T follicular helper cell (primary cell): ENCODE measurements at regions not wholly inside any gene's neighbourhood (a gene's known extent, or its start where the extent isn't known, plus 50 kb on each side); places are given as distances from the start of the nearest gene placed in this dataset.

Source experiments
- DNase-seq: peaks from one replicate; pipeline ENCODE4 v3.0.0-alpha.2; 2020; ENCODE audit warnings: low read depth

DNA sequence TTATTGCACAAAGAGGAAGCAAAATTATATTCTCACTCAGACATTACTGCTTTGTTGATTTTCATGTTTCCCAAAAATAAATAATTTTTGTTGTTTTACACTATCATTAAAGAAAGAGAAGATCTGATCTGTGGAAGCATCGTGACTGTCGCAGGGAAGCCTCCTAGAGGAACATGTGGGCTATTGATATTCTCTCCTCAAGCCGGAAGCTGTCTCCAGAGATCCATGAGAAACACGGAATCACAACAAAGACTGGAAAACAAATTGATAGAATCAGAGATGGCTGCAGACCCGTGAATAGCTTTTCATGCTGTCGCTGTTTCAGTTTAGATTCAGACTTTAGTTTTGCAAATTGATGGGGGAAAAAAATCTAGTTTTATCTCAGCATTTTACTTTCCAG lies 235.2 kb upstream of the TMPO start:
- DNase-seq = no peak

DNA sequence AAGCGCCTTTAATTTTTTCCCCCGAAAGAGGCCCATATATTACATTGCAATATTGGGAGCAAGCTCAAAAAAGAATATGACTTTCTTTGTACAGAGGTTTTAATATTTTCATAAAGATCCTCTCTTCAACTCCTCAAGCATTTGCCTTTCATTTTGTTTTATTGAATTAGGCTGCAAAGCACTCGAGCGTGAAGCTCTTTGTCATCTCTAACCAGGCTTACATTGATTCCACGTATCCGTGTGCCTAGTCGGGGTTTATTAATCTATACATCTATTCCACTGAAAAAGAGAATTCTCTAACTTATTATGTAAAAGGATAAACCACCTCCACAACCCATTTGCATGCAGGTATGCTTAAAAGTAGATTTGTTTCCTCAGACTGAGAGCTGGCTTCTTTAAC lies 234.8 kb upstream of the TMPO start:
- DNase-seq = no peak

DNA sequence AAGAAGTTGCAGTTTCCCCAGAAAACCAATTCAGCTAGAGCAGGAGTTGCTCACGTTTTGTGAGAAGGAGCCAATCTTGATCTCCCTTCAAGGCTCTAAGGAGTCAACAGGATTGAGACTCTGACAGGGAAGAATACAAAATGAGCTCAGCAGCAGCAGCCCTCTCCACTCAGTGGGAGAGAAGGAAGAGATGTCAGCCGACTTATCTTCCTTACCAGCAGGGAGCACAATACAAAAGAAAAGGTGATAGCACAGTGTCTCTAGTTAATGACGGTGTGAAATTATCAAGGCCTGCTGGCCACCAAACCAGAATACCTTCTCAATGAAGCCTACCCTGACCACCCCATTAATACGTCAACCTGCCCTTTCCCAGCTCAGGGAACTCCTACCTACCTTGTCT lies 223.6 kb upstream of the TMPO start:
- no peak for DNase-seq

DNA sequence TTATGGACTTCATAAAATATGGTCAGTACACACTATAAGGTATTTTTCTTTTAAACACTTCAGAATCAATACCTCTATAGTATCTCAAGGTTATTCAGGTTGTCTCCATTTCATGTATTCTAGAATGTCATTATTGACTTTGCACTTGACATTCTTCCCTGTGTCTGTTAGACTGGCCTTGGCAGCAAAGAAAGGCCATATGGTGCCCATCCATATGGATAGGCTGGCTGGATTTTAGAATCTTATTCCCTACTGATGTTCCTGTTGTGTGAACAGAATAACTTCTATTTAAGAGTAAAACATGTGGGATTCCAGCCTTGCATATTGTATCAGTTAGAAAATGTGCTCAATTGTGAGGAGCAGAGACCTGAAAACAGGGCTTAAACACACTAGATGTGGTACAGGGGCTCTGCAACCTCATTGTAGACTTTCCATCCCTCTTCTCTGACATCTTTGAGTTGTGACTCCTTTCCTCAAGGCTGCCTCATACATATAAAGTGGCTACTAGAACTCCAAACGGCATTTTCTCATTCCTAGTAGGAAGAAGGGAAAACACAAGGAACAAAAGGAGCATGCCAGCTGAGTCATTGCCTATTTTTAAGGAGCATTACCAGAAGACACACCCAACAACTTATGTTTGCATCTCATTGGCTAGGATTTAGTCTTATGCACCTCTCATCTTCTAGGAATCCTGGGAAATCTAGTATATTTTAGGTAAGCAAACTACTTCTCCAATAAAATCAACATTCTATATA lies 221.2 kb upstream of the TMPO start:
- DNase-seq = no peak

DNA sequence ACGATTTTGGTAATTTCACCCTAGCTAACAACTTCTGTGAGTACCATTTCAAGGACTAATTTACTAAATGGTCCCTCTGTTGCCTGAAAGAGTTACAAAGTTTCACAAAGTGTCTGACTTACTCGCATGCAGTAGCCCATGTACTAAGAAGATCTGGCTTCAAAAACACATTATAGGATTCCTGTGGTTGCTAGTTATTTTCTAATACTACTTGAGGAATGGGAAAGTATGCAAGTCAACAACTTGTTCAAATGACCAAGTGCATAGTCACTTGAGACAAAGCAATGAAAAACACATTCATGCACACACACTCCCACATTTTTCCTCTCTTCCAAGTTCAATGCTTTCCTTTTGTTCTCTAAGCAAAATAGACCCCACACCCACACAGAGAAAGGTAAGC lies 219.7 kb upstream of the TMPO start:
- no peak for DNase-seq

DNA sequence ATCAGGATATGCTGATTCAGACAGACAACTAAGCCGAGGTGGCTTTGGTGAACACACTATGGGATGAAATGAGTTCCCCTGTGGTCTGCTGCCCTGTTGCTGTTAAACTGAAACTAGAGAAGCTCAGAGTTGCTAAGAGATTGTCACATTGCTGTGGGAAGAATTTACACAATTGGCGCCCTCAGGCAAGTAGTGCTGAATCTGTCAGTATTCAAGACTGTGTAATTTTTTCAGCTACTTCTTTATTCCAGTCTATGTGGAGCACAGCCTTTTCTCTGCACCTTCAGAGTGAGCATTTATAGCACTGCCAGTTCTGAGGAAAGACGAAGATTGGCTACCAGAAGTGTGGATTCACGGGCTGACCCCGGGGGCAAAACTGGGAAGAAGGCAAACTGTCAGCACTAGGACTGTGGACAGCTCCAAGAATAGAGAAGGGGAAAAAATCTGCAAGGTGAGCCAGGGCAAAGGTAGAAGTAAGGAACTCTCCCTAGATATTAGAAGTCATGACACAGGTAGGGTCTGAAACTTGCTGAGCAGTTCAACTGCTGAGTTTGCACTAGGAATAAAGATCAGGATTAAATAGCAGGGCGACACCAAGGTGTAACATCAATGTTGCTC lies 218.8 kb upstream of the TMPO start:
- DNase-seq = no peak

DNA sequence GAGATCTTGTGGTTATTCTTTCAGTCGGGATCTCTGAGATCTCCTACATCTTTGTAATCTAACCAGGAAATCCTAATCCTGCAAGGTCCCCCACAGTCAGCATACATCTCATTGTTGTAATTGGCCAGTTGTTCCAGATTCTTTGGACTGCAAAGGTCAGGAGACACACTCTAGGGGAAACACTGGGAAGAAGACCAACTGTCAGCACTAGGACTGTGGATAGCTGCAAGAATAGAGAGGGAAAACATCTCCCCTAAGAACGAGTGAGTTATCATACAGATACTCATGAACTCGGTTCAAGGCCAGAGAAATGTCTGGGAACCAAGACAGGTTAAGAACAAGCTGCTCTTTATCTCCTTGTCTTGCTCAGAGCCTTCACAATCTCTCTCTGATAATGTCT lies 217.9 kb upstream of the TMPO start:
- DNase-seq = no peak

DNA sequence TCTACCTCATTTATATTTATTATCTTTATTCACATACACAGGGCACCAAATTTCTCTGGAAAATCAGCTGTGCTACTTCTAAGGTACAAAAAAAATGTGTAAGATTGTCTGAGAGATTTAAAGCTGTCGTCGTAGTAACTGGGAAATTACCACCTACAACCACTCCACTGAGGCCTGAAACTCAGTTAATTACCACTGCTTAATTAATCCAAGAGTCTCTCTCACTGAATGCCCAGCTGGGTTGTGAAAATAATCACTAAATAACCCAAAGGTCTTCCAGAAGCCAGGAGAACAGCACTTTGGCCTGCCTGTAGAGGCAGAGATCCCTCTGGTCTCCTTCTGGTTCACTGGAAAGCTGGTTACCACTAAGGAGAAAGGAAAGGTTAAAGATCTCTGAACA lies 207.2 kb upstream of the TMPO start:
- no peak for DNase-seq

DNA sequence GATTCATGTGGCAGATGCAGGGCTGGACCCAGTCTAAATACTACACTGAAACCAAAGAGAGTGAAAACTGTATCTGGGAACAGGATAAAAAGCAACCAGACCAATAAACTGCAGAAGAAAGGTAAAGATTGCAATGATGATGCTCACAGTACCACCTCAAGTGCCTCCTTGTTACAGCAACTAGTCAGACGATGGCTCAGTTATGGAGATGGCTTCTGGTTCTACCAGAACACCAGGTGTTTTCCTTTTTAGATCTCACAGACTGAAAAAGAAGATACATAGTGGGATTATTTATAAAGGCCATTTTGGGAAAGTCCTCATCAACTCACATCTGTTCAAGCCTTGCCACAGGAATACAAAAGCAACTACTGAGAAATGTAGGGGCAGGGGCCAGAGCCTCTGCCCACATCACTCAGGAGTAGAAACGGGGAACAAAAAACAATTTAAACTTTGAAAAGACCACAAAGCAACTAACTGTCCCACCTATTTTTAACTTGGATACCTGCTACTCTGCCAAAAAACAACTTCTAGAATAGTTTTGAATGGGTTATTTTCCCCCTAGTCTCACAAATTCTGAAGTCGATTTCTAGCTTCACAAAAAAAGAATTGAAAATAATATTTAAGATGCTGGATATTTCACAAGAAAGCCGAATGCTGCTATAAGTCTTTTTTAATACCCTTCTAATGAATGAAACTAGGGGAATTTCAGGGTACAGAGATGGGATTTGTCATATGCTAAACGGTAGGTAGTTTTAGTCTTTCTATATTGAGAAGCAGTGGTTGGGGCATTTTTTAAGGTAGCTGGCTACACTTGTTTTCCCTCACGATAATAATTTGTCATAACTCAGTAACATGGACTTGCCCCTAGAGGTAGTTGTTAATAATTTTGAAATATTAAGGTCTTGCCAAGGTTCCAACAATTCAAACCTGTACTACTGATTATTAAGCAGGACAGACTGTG lies 197.2 kb upstream of the TMPO start:
- no peak for DNase-seq

DNA sequence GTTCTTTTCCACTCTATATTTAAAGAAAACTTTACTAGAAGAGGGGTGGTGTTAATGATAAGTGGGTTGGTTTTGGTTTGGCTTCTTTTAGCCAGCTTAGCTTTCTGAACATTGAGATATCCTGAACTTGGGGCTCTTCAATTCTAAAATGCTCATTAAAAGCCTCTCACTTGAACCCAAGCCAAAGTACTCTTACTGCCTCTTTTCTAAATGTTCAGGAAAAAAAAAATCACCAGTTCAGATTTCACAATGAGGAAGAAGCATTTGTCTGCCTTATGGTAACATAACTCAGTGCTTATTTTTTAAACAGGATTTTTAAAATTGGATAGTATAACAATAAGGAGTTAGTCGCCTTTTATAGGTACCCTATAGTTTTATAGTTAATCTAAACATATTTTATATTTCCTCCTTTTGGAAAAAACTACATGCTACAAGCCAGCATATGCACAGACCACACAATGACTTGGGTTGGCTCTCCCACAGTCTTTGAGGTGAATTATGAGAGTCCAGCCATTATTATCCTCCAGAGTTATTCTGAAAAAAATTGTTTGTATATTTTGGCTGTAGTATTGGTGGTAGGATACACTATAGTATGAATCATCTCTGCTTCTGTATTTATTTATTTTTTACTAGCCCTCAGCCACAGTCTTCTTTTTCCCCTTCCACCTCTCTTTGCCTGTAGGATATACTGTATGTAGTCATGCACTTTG lies 195.5 kb upstream of the TMPO start:
- no peak for DNase-seq

DNA sequence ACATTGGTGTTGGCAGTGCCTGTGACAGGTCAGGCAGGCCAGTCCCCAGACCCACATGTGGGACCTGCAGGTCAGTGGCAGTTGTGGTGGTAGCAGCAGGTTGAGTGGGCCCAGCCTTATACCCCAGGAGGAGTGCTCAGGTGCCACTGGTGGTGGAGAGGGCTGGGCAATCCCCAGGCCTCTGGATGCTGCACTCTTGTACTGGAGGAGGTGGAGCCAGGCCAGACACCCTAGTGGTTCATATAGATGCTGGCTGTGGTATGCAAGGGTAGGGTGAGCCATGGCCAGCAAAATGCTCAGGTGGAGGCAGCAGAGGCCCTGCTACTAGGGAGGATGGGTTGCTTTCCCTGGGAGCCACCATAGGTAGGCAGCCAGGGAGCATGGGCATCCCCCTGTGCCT lies 190.4 kb upstream of the TMPO start:
- no peak for DNase-seq

DNA sequence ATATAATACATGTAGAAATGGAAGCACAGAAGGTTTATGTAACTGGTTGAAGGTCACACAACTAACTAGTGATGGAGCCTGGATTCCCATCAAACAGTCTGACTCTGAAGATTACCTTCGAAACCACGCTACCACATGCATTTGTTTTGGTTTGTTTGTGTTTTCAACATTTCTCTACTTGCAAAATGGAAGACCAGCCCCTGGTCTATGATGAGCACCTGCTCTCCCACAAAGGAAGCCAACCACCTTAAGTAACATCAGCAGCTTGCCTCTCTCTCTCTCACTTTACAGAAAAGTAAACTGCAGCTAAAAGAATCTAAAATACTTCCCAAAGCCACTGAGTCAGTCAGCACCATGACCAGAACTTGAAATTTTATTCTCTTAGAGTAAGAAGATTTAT lies 186.9 kb upstream of the TMPO start:
- no peak for DNase-seq

DNA sequence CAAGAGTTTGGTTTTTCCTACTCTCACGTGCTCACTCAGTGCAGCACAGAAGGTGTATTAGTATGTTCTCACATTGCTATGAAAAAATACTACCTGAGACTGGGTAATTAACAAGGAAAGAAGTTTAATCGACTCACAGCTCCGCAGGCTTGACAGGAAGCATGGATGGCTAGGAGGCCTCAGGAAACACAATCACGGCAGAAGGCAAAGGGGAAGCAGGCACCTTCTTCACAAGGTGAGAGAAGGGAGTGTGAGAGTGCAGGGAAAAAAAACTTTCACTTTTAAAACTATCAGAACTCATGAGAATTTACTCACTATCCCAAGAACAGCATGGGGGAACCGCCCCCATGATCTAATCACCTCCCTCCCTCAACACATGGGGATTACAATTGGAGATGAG lies 185.8 kb upstream of the TMPO start:
- no peak for DNase-seq

DNA sequence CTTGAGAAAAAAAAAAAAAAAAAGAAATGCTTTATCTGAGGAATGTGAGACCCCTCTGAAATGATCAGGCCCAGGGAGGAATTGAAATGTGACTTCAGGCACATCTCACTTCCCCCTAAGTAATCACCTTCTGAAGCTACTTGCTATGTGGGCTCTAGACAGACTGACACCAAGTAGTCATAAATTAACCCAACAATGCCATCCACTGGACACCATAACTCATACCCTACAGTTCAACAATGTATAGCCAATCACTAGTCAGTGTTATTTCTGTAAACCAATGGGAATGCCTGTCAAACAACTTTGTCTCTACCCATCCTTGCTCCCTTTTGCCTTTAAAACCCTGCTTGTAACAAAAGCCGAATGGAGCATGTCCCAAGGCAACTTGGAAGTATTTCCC lies 182.7 kb upstream of the TMPO start:
- DNase-seq = no peak

DNA sequence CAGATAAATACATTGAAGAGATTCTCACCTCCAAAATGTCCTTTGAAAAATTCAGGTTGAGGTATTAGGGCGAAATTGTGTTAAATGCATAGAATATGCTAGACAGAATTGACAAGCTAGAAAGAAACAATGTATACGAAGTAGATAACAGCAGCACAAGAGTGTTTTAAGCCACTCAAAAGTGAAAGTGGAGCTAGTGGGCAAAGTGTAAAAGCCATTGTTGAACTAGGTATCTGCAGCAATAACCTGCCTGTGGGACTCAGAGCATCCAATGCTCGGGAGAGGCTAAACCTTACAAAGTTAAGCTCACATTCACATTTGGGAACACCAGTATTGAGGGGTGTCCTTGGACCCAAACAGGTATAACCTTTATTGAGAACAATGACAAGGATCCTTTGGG lies 180.6 kb upstream of the TMPO start:
- DNase-seq = no peak

DNA sequence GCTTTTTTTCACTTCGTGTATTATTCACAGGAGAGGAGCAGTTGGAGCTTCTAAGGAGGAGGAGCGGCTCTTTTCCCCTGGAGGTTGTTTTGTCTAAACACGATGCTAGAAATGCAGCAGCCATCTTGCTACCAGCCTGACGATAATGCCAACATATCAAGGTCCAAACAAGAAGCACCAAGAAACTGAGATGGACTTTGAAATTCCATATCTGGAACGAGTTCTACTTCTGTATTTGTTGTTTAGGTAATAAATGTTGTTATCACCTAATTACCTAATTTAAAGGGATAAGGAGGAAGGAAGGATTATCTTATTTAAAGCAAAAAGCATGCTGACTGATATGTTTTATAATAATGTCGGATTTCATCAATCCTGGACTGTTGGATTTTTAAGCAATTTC lies 174.4 kb upstream of the TMPO start:
- no peak for DNase-seq

DNA sequence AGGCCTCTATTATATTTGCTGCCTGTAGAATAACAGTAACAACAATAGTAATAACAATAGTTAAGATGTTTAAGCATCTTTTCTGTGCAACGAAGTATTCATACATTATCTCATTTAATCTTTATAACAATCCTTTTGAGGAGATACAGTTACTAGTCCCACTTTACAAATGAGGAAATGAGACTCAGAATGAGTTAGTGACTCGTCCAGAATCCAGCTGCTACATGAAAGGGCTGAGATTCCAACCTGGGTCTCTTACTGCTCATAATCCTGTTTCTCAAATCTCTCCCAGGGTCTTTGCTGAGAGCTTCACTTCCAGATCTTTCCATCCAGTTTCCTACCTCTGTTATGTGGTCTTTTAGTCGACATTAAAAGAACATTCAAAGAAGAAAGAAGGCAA lies 173.7 kb upstream of the TMPO start:
- no peak for DNase-seq

DNA sequence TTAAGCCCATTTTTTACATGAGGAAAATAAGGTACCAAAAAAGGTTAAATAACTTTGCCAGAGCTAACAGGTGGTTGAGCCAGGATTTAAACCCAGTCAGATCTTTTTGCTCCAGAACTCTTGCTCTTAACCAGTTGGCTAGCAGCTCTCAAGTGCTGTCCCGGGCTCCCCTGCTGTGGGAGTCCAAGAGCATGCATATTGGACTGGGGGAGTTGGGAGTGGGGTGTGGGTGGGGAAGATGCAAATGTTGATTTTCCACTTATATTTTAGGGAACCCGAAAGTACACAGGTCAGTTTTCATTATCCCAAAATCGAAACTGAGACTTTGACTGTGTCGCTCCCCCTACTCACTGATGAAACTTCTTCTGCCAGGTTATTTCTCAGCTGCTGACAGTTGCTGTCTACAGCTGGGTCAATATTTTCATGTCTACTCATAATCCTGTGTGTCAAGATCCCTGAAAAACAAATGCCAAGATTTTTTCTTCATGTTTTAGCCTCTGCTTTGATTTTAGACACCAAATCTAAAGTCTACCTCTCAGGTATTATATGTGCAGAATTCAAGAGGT lies 172.3 kb upstream of the TMPO start:
- no peak for DNase-seq

DNA sequence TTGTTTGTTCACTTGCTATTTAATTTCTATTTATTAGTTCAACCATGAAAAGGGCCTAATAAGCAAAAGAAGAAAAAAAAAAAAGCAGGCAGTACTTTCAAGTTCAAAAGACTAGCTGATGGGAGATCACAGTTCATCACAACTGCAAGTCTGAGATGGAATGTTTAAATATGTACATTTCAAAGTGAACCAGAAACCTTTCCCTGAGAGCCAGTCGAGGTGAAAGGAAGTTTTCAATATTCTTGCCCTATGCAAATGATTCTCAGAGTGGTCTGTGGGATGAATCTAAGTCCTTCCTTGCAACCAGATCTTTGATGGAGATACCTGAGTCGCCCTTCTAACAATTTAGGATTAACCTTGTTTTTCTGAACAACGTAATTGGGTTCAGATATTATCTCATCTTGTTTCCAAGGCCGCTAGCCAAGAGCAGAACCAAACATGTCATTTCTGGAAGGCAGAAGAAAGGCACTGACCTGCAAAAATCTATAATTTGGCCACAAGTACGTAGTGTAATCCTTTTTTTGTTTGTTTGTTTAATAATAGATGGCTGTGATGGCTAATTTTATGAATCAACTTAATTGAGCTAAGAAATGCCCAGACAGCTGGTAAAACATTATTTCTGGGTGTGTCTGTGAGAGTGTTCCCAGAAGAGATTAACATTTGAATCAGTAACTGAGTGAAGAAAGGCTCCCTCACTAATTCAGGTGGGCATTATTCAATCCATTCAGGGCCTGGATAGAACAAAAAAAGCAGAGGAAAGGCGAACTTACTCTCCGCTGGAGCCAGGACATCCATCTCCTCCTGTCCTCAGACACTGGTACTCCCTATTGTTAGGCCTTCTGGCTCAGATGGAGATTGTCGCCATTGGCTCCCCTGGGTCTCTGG lies 171.1 kb upstream of the TMPO start:
- no peak for DNase-seq

DNA sequence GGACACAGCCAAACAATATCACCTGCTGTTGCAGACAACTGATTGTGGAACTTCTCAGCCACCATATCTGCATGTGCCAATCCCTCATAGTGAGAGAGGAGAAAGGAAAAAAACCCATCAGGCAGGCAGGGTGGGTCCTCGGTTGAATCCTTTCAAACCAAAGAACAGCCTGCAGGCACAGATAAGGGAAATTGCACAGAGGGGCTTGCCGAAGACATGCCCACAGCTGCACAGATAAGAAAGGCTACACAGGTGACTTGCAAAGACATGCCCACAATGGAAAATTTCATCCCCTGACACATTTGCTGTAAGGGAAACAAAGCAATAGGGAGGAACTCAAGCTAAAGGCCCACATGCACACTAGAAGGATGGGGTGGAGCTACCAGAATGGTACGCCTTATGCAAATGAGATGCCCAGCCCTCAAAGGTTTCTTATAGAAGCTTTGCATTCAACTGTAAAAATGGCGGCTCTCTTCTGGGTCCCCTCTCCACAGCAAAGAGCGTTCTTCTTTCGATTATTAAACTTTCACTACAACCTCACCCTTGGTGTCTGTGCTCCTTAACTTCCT lies 170.0 kb upstream of the TMPO start:
- DNase-seq = no peak

DNA sequence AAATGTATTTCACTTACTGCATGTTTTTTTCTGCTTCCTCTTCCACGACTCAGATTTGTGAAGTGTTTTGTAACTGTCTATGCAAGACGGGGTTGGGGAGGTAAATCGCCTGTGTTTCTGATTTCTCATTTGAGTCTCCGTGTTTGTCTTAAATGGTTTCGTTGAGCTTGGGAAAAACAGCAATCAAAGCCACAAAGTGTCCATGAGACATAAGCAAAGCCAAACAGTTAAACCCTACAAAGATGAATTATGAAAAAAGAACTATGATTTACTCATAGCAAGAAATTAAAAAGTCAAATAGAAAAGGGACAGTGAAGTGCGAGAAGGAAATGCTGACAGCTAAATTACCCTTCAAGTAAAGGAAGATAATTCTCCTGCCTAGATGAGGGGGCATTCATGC lies 164.3 kb upstream of the TMPO start:
- DNase-seq = no peak
